Mammary epithelial cell (primary cell): ENCODE measurements at regions not wholly inside any gene's neighbourhood (a gene's known extent, or its start where the extent isn't known, plus 50 kb on each side); places are given as distances from the start of the nearest gene placed in this dataset.

ENCODE experiments used
- EZH2 ChIP-seq: IDR thresholded peaks from 2 replicates; pipeline ENCODE4 v1.6.1; 2012; ENCODE audit warnings: low read length, inconsistent platforms, borderline replicate concordance
- TF ChIP-seq, protein P1 (sequence below), 2 donors: IDR thresholded peaks in 1 of 2; conservative IDR thresholded peaks in 1 of 2; 2 replicates each; pipeline ENCODE4 v1.5.1; 2011 to 2012; ENCODE audit warnings: inconsistent platforms in 2 of 2, low read length in 2 of 2, mild to moderate bottlenecking in 2 of 2, control low read depth in 1 of 2, low read depth in 1 of 2; ENCODE audit not compliant: insufficient read depth in 1 of 2; ENCODE audit errors: extremely low read depth in 1 of 2

DNA sequence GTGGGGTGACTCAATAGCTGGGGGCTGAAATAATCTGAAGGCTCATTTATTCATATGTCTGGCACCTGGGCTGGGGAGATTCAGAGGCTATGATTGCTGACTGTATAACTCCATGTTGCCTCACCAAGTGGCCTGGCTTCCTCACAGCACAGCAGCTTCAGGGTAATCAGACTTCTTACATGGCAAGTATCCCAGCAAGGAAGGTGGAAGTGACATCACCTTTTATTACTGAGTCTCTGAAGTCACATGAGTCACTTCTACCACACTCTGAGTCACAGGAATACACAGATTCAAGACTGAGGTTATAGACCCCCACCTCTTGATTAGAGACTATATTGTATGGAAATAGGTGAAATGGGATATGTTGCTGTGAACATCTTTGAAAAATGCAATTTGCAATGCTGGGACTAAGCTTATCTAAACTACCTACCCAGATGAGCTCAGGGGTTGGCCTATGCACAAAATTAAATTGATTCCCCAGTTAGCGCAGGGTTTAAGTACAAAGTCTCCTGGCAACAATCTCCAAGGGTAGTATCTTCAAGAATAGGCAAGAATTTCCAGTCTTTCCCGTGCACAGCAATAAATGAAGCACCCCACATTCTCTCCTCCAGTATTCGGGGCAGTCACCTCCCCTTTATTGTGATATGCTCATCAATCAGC lies 553.1 kb downstream of the LRRC70 start:
- no peak for TF ChIP-seq EZH2
- TF ChIP-seq, protein P1, sequence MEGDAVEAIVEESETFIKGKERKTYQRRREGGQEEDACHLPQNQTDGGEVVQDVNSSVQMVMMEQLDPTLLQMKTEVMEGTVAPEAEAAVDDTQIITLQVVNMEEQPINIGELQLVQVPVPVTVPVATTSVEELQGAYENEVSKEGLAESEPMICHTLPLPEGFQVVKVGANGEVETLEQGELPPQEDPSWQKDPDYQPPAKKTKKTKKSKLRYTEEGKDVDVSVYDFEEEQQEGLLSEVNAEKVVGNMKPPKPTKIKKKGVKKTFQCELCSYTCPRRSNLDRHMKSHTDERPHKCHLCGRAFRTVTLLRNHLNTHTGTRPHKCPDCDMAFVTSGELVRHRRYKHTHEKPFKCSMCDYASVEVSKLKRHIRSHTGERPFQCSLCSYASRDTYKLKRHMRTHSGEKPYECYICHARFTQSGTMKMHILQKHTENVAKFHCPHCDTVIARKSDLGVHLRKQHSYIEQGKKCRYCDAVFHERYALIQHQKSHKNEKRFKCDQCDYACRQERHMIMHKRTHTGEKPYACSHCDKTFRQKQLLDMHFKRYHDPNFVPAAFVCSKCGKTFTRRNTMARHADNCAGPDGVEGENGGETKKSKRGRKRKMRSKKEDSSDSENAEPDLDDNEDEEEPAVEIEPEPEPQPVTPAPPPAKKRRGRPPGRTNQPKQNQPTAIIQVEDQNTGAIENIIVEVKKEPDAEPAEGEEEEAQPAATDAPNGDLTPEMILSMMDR (conservative IDR thresholded peaks at IDR 0.05 in 1 of 2, IDR thresholded peaks at IDR 0.05 in 1 of 2; ENCODE audit: extremely low read depth in 1 of 2, insufficient read depth in 1 of 2, low read depth in 1 of 2, low read length in 2 of 2) = no peak
